ENCODE measurements at regions not wholly inside any gene's neighbourhood (a gene's known extent, or its start where the extent isn't known, plus 50 kb on each side); places are given as distances from the start of the nearest gene placed in this dataset.

DNA sequence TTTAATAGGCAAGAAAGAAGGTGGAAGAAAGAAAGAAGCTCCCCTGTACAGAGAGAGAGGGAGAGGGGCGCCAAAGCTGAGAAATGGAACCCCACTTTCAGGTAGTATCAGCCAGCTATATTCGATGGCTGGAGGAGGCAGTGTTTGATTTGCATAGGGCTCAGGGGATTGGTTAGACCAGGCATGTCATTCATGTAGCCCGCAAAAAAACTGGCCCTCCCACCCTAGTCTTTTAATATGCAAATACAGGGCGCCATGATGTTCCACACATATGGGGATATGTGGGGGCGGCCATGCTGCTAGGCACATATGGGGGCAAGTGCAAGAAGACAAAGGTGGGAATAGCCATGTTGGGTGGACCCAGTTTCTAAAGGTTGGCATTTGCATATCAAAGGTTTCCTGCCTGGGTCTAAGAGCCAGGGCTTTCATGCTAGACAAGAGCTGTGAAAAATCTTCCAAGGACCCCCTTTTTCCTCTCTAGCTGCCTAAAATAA lies 174.4 kb upstream of the ADRA1B start:
- Histone ChIP-seq H3K4me3 (replicated peaks; ENCODE audit: insufficient read depth, low read length) (no peak overlapping the region), H3K27ac (replicated peaks) (no peak overlapping the region), H3K27me3 (ENCODE audit: insufficient read depth, poor library complexity, severe bottlenecking) (peaks cover 4% of the 10 kb centered on the region)
- DNase-seq (ENCODE audit: low read depth in 1 of 2, low spot score in 1 of 2), result no peak
- TF ChIP-seq SPI1 (IDR thresholded peaks at IDR 0.05; ENCODE audit: borderline replicate concordance, low read depth) (no peak), POLR2AphosphoS5 (IDR thresholded peaks at IDR 0.05; ENCODE audit: low read depth) (no peak), REST (IDR thresholded peaks at IDR 0.05; ENCODE audit: insufficient replicate concordance, low read depth) (no peak), GABPA (IDR thresholded peaks at IDR 0.05; ENCODE audit: low read depth) (no peak)

GRCh38 chr5:159743234-159743633 lies 173.0 kb upstream of the ADRA1B start:
- no peak overlapping the region for H3K4me3 ChIP-seq (replicated peaks; ENCODE audit: insufficient read depth, low read length)
- DNase-seq (ENCODE audit: low read depth in 1 of 2, low spot score in 1 of 2), result no peak
- H3K27me3 ChIP-seq (ENCODE audit: insufficient read depth, poor library complexity, severe bottlenecking), result peaks cover 2% of the 10 kb centered on the region
- no peak overlapping the region for H3K27ac ChIP-seq (replicated peaks)
- TF ChIP-seq REST (IDR thresholded peaks at IDR 0.05; ENCODE audit: insufficient replicate concordance, low read depth) (no peak), SPI1 (IDR thresholded peaks at IDR 0.05; ENCODE audit: borderline replicate concordance, low read depth) (no peak), POLR2AphosphoS5 (IDR thresholded peaks at IDR 0.05; ENCODE audit: low read depth) (no peak), GABPA (IDR thresholded peaks at IDR 0.05; ENCODE audit: low read depth) (no peak)
- TF ChIP-seq, protein P1, sequence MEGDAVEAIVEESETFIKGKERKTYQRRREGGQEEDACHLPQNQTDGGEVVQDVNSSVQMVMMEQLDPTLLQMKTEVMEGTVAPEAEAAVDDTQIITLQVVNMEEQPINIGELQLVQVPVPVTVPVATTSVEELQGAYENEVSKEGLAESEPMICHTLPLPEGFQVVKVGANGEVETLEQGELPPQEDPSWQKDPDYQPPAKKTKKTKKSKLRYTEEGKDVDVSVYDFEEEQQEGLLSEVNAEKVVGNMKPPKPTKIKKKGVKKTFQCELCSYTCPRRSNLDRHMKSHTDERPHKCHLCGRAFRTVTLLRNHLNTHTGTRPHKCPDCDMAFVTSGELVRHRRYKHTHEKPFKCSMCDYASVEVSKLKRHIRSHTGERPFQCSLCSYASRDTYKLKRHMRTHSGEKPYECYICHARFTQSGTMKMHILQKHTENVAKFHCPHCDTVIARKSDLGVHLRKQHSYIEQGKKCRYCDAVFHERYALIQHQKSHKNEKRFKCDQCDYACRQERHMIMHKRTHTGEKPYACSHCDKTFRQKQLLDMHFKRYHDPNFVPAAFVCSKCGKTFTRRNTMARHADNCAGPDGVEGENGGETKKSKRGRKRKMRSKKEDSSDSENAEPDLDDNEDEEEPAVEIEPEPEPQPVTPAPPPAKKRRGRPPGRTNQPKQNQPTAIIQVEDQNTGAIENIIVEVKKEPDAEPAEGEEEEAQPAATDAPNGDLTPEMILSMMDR (IDR thresholded peaks at IDR 0.05; ENCODE audit: insufficient read depth, low read length), result no peak

DNA sequence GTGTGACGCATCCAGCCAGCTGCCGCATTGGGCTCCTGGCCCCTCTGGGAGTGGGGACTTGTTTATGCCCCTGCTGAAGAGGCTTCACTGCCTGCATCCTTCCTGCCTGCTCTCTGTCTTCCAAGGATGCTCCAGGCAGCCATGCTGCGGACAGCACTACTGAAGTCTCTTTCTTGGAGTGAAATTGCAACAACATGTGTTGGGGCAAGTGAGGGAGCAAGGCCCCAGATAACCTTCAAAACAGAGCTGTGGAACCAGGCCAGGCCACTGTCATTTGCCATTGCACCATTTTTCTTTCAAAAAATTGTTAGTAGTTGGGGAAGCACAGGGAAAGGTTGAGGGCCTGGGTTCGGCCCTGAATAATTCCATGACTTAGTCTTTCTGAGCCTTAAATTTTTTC lies 169.6 kb upstream of the ADRA1B start:
- no peak for TF ChIP-seq POLR2AphosphoS5 (IDR thresholded peaks at IDR 0.05; ENCODE audit: low read depth)
- TF ChIP-seq GABPA (IDR thresholded peaks at IDR 0.05; ENCODE audit: low read depth), result no peak
- TF ChIP-seq SPI1 (IDR thresholded peaks at IDR 0.05; ENCODE audit: borderline replicate concordance, low read depth), result no peak
- TF ChIP-seq, protein P1 (IDR thresholded peaks at IDR 0.05; ENCODE audit: insufficient read depth, low read length), result no peak
- TF ChIP-seq REST (IDR thresholded peaks at IDR 0.05; ENCODE audit: insufficient replicate concordance, low read depth), result no peak
- no peak overlapping the region for H3K4me3 ChIP-seq (replicated peaks; ENCODE audit: insufficient read depth, low read length)
- no peak overlapping the region for H3K27ac ChIP-seq (replicated peaks)
- H3K27me3 ChIP-seq (ENCODE audit: insufficient read depth, poor library complexity, severe bottlenecking), result no peaks in the 10 kb centered on the region
- DNase-seq (ENCODE audit: low read depth in 1 of 2, low spot score in 1 of 2), result no peak
